Neural progenitor cell (in vitro differentiated cells): ENCODE measurements at regions not wholly inside any gene's neighbourhood (a gene's known extent, or its start where the extent isn't known, plus 50 kb on each side); places are given as distances from the start of the nearest gene placed in this dataset.

Experiments used
- CTCF ChIP-seq: fragments of 200-600 bp; sonication (generic); IDR thresholded peaks from 2 replicates; pipeline ENCODE4 v1.5.1; 2017; ENCODE audit warnings: antibody characterized with exemption, mild to moderate bottlenecking
- EZH2 ChIP-seq: fragments of 200-600 bp; sonication (generic); IDR thresholded peaks from 2 replicates; pipeline ENCODE4 v1.6.1; 2017; ENCODE audit warnings: antibody characterized with exemption, mild to moderate bottlenecking, moderate library complexity
- EZH2phosphoT487 ChIP-seq: fragments of 200-600 bp; sonication (generic); IDR thresholded peaks from 2 replicates; pipeline ENCODE4 v1.6.1; 2017; ENCODE audit warnings: antibody characterized with exemption

DNA sequence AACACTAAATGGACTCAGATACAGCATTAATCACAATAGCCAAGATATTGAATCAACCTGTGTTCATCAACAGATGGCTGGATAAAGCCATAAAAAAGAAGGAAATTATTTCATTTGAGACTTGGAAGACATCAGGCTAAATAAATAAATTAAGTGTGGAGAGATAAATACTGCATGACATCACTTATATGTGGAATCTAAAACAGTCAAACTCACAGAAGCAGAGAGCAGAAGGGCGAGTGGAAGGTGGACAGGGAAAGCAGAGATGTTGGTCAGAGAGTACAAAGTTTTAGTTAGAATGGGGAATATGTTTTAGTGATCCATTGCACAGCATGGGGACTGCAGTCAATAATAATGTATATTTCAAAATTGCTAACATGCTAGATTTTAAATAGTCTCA is 207.2 kb downstream of the VAPA start:
- no peak for TF ChIP-seq CTCF
- TF ChIP-seq EZH2, result no peak
- TF ChIP-seq EZH2phosphoT487, result no peak
